Loucy (cell line): ENCODE measurements at regions not wholly inside any gene's neighbourhood (a gene's known extent, or its start where the extent isn't known, plus 50 kb on each side); places are given as distances from the start of the nearest gene placed in this dataset.

Source experiments
- H2AFZ ChIP-seq: fragments of 200-600 bp; sonication (generic); 2 replicates; pipeline ENCODE4 v1.6.0; 2016; ENCODE audit warnings: antibody characterized with exemption, mild to moderate bottlenecking, low read length, moderate library complexity
- H3F3A ChIP-seq: fragments of 200-600 bp; 2 replicates; pipeline ENCODE4 v1.6.0; 2016; ENCODE audit warnings: antibody characterized with exemption, low read depth, mild to moderate bottlenecking
- H3K27me3 ChIP-seq: fragments of 200-600 bp; sonication (generic); 2 replicates; pipeline ENCODE4 v1.6.1; 2014; ENCODE audit warnings: low read length, mild to moderate bottlenecking; ENCODE audit not compliant: insufficient read depth, poor library complexity, severe bottlenecking
- H3K36me3 ChIP-seq: fragments of 200-600 bp; sonication (generic); 2 replicates; pipeline ENCODE4 v1.6.1; 2016; ENCODE audit warnings: low read length; ENCODE audit not compliant: insufficient read depth
- H3K4me1 ChIP-seq: fragments of 200-600 bp; sonication (generic); 2 replicates; pipeline ENCODE4 v1.5.1; 2014; ENCODE audit warnings: low read length, mild to moderate bottlenecking; ENCODE audit not compliant: insufficient read depth, poor library complexity, severe bottlenecking
- H3K4me2 ChIP-seq: fragments of 200-600 bp; sonication (generic); 2 replicates; pipeline ENCODE4 v1.6.0; 2014; ENCODE audit warnings: antibody characterized with exemption, low read length, low read depth, mild to moderate bottlenecking; ENCODE audit not compliant: poor library complexity, severe bottlenecking
- H3K4me3 ChIP-seq: fragments of 200-600 bp; sonication (generic); 2 replicates; pipeline ENCODE4 v1.5.1; 2014; ENCODE audit warnings: low read length, mild to moderate bottlenecking, mixed read lengths; ENCODE audit not compliant: poor library complexity, severe bottlenecking
- H3K79me2 ChIP-seq: fragments of 200-600 bp; sonication (generic); 2 replicates; pipeline ENCODE4 v1.6.1; 2014; ENCODE audit warnings: low read length; ENCODE audit not compliant: insufficient read depth
- H3K9ac ChIP-seq: fragments of 200-600 bp; sonication (generic); 2 replicates; pipeline ENCODE4 v1.6.0; 2014; ENCODE audit warnings: mild to moderate bottlenecking, low read depth, low read length, moderate library complexity; ENCODE audit not compliant: poor library complexity, severe bottlenecking
- H3K9me2 ChIP-seq: fragments of 200-600 bp; sonication (generic); replicated peaks from 2 replicates; pipeline ENCODE4 v1.6.1; 2016; ENCODE audit warnings: low read depth, low read length, mixed read lengths
- H3K9me3 ChIP-seq: fragments of 200-600 bp; sonication (generic); 2 replicates; pipeline ENCODE4 v1.6.1; 2014; ENCODE audit warnings: mild to moderate bottlenecking, antibody characterized with exemption, low read length, low read depth; ENCODE audit not compliant: insufficient read depth
- H4K20me1 ChIP-seq: fragments of 200-600 bp; sonication (generic); 2 replicates; pipeline ENCODE4 v1.6.0; 2014; ENCODE audit warnings: antibody characterized with exemption, low read length, mild to moderate bottlenecking; ENCODE audit not compliant: insufficient read depth, poor library complexity, severe bottlenecking
- CTCF ChIP-seq: fragments of 200-600 bp; sonication (generic); conservative IDR thresholded peaks from 2 replicates; pipeline ENCODE4 v1.5.1; 2014; ENCODE audit warnings: mild to moderate bottlenecking, antibody characterized with exemption, low read length
- EZH2phosphoT487 ChIP-seq: fragments of 200-600 bp; IDR thresholded peaks from 2 replicates; pipeline ENCODE4 v1.6.1; 2018; ENCODE audit warnings: antibody characterized with exemption, mild to moderate bottlenecking, moderate library complexity, borderline replicate concordance

GRCh38 chr4:178814908-178815307 is 1372.7 kb upstream of the AGA start:
- no peak overlapping the region for H3K4me3 ChIP-seq
- no peaks in the 10 kb centered on the region for H3K4me1 ChIP-seq
- no peak overlapping the region for H3K9ac ChIP-seq
- no peak overlapping the region for H3K4me2 ChIP-seq
- no peaks in the 10 kb centered on the region for H3K36me3 ChIP-seq
- no peak overlapping the region for H2AFZ ChIP-seq
- no peaks in the 10 kb centered on the region for H3K9me2 ChIP-seq
- no peak for TF ChIP-seq CTCF
- TF ChIP-seq EZH2phosphoT487: no peak
- H4K20me1 ChIP-seq: no peaks in the 10 kb centered on the region
- H3K27me3 ChIP-seq: no peaks in the 10 kb centered on the region
- H3K9me3 ChIP-seq: no peaks in the 10 kb centered on the region
- H3K79me2 ChIP-seq: no peaks in the 10 kb centered on the region
- H3F3A ChIP-seq: no peaks in the 10 kb centered on the region

GRCh38 chr4:178823673-178824295 is 1381.5 kb upstream of the AGA start:
- no peaks in the 10 kb centered on the region for H3K4me1 ChIP-seq
- H3K9me3 ChIP-seq: no peaks in the 10 kb centered on the region
- H3K4me3 ChIP-seq: no peak overlapping the region
- H4K20me1 ChIP-seq: no peaks in the 10 kb centered on the region
- H3K27me3 ChIP-seq: no peaks in the 10 kb centered on the region
- H3K9ac ChIP-seq: no peak overlapping the region
- no peaks in the 10 kb centered on the region for H3K9me2 ChIP-seq
- TF ChIP-seq EZH2phosphoT487 (no peak), CTCF (no peak)
- no peak overlapping the region for H2AFZ ChIP-seq
- H3K36me3 ChIP-seq: no peaks in the 10 kb centered on the region
- H3K79me2 ChIP-seq: no peaks in the 10 kb centered on the region
- no peaks in the 10 kb centered on the region for H3F3A ChIP-seq
- H3K4me2 ChIP-seq: no peak overlapping the region

- no peak overlapping the region for H3K4me3 ChIP-seq
- H3F3A ChIP-seq: no peaks in the 10 kb centered on the region
- no peaks in the 10 kb centered on the region for H3K9me2 ChIP-seq
- no peak for TF ChIP-seq CTCF
- TF ChIP-seq EZH2phosphoT487: no peak
- H3K27me3 ChIP-seq: no peaks in the 10 kb centered on the region
- H3K9me3 ChIP-seq: no peaks in the 10 kb centered on the region
- no peaks in the 10 kb centered on the region for H4K20me1 ChIP-seq
- no peak overlapping the region for H2AFZ ChIP-seq
- H3K4me1 ChIP-seq: no peaks in the 10 kb centered on the region
- H3K36me3 ChIP-seq: no peaks in the 10 kb centered on the region
- H3K4me2 ChIP-seq: no peak overlapping the region
- H3K9ac ChIP-seq: no peak overlapping the region
- H3K79me2 ChIP-seq: no peaks in the 10 kb centered on the region
Measured at GRCh38 chr4:178836865-178837264, 1394.6 kb upstream of the AGA start.
